GM21423 (cell line): ENCODE measurements at regions not wholly inside any gene's neighbourhood (a gene's known extent, or its start where the extent isn't known, plus 50 kb on each side); places are given as distances from the start of the nearest gene placed in this dataset.

ENCODE experiments used
- ATAC-seq: cut with Tn5 transposase; IDR thresholded peaks from one replicate; pipeline ENCODE4 v1.9.1; 2021; ENCODE audit warnings: mild to moderate bottlenecking, moderate library complexity; ENCODE audit not compliant: unreplicated experiment

GRCh38 chr2:160862226-160862625, 298.0 kb upstream of the TANK start:
- no peak for ATAC-seq

DNA sequence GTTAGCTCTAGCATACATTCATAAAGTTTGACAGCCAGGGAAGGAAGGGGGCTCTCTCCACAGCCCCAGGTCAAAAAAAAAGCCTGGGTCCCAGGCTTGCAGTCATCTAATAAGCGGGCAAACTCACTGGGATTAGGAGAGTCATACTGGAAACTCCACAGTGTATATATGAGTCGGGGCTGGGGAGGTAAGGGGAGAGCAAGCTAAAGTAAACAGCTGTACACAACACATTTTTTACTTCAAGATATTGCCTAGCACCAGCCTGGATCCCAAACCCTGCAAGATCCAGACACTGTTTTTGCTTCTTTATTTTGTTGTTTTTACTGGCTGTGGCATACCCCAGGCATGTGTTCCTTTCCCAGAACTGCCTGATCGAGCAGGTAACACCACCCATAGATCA, 291.3 kb upstream of the TANK start:
- no peak for ATAC-seq

GRCh38 chr2:160869411-160869810, 290.8 kb upstream of the TANK start:
- ATAC-seq, result no peak

GRCh38 chr2:160870729-160871465, 289.3 kb upstream of the TANK start:
- no peak for ATAC-seq

- no peak for ATAC-seq
Observed at GRCh38 chr2:160871953-160872352, 288.3 kb upstream of the TANK start.

- no peak for ATAC-seq
Observed at GRCh38 chr2:160876029-160876428, 284.2 kb upstream of the TANK start.

DNA sequence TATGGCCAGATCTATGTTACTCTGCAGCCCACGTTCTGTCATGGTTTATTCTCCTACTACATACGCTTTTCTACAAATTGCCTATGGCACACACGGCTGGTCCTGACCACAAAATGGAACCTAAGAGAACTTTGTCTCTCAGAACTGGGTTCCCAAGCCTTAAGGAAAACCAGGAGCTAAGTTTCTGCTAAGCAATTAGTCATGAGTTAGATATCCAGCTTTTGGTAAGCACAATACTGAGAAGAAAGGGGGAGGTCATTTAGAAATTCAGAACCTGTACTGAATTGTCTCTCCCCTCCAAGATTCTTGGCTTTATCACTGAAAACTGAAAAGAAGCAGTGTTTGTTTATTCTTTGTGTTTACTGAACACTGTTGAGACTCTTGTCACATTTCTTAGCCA, 283.5 kb upstream of the TANK start:
- ATAC-seq, result no peak

DNA sequence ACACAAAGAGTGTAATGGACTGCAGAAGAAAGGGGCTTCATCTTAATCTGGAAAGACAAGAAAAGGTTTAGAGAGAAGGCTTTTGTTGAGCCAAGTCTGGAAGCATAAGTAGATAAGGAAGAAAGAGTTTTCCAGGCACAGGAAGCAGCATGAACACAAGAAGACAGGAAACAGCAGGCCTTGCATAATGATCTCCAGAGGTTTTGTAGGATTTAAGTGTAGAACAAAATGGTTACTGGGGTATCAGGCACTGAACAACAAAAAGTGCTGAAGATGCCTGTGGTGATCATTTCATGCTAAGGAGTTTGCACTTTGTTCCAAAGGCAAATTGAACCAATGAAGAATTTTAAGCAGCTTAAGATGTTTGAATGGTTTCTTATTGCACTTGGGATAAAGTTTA, 281.6 kb upstream of the TANK start:
- no peak for ATAC-seq

DNA sequence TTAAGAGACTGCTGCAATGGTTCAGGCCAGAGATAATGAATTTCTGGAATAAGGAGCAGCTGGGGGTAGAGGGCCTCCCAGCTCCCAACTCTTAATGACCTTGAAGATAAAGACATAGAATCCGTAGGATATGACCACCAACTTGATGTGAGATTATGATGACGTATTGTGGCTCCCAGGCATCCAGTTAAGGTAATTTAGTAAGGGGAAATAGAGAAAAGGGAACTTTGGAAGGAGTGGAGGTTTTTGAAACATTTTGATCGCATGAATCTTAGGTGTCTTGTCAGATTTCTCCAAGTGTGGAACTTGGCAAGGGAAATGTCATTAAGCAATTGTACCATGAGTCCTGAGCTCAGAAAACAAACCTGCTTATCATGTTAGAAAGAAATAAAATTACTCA, 277.3 kb upstream of the TANK start:
- ATAC-seq, result no peak

DNA sequence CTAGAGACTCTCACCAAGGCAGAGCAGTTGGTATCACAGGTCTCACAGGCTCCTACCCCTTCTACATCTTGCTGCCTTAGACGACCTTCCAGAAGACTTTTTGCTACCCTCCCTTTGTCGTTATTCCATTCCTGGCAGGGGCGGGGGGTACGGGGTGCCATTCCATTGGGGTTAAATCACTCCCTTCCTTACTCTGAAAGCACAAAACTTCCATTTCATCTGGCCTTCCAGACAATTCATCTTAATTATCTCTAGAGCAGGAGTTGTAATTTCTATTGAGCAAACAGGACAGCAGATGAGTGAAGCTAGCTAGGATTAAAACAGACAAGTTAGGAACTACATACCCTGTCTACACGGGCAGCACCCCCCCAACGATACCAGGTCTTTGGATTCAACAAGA, 276.2 kb upstream of the TANK start:
- ATAC-seq, result no peak

GRCh38 chr2:160889439-160890170, 270.6 kb upstream of the TANK start:
- ATAC-seq, result no peak

- ATAC-seq, result no peak
Observed at GRCh38 chr2:160890667-160891352, 269.4 kb upstream of the TANK start.

- ATAC-seq, result no peak
Observed at GRCh38 chr2:160891353-160891740, 268.9 kb upstream of the TANK start.

GRCh38 chr2:160892204-160892603, 268.0 kb upstream of the TANK start:
- ATAC-seq, result no peak

- ATAC-seq, result no peak
Observed at GRCh38 chr2:160893581-160893980, 266.6 kb upstream of the TANK start.

- ATAC-seq, result no peak
Observed at GRCh38 chr2:160898581-160899307, 261.5 kb upstream of the TANK start.

- ATAC-seq, result no peak
Observed at GRCh38 chr2:160901613-160902012, 258.6 kb upstream of the TANK start.

DNA sequence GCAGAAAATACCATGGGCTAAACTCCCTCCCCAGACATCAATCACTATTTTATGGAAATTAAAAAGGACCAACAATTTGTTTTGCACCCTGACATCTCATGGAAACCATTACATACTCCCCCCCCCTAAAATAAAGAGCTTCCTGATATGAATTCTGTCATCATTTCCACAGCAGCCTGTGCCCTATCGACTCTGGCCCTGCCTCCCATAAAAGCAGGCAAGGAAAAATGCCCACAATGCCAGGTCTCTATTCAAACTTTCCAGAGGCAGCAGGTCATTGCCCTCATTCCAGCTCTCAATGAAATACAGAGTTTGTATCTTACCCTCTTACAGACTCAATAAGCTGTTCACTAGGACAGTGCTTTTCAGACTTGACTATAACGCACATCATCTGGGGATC, 254.4 kb upstream of the TANK start:
- no peak for ATAC-seq

DNA sequence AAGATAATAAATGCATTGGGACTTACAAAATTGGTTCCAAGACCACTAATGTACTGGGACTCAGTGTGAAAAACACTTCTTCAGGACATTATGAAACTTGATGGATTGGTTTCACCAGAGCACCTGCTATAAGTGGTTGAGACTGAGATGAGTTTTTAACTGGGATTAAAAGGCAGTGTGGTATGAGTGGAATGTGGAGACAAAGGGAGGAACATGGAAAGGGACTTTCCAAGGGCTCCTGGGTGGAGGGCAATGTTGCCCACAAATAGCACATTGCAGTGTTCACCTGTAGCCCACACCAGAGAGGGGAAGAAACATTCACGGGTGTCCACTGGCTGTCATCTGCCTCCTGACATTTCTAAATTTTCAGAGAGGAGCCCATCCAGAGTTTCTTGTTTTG, 253.3 kb upstream of the TANK start:
- no peak for ATAC-seq

DNA sequence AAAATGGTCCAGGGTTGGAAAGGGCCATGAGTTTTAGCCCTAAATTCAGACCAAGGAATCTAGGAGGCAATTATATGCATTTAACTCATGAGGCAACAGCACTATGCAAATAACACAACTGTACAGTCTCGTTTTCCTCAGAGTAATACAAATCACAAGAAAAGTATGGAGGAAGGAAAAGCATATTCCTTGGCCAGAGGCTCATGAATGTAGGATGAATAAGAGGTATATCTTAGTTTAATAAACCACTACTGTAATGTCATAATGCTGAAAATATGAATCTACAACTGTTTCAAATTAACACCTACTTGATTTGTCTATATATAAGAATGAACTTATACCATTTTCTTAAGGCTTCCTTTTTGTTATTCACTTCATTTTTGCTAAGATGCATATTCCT, 252.5 kb upstream of the TANK start:
- no peak for ATAC-seq

- ATAC-seq, result no peak
Observed at GRCh38 chr2:160908157-160908556, 252.1 kb upstream of the TANK start.
